Skin epidermis (tissue), 12 donors: ENCODE measurements at regions not wholly inside any gene's neighbourhood (a gene's known extent, or its start where the extent isn't known, plus 50 kb on each side); places are given as distances from the start of the nearest gene placed in this dataset.
A peak's percentile ranks its signal among the peaks of the same experiment; 100 is the strongest.
"Not testable (repeated sequence)": the region's sequence is repeated elsewhere in the genome, so short reads cannot be mapped to it uniquely, and the experiment has no call there.

Experiments
- H3K27ac ChIP-seq, 21 experiments: fragments of 200-600 bp; sonication (generic) in 11 of 21; one replicate each; pipeline ENCODE4 v1.5.0; 2020; ENCODE audit warnings: mild to moderate bottlenecking in 3 of 21, inconsistent platforms in 2 of 21, moderate library complexity in 2 of 21
- H3K4me3 ChIP-seq, 7 experiments: fragments of 200-600 bp; sonication (generic) in 2 of 7; one replicate each; pipeline ENCODE4 v1.5.0; 2020; ENCODE audit warnings: inconsistent platforms in 2 of 7, mild to moderate bottlenecking in 2 of 7, moderate library complexity in 1 of 7

DNA sequence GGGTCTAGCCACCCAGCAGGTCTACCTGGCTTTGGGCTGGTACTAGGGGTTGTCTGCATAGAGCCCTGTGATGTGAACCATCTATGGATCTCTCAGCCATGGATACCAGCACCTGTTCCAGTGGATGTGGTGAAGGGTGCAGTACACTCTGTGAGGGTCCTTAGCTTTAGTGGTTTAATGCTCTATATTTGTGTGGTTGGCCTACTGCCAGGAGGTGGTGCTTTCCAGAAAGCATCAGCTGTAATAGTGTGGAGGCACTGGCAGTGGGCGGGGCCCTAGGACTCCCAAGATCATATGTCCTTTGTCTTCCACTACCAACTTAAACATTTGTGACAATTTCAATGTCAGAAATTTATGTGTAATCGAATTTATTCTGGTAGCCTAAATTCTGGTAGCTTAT is 1065.1 kb downstream of the RPIA start:
- not testable (repeated sequence) for H3K27ac ChIP-seq, H3K4me3 ChIP-seq

DNA sequence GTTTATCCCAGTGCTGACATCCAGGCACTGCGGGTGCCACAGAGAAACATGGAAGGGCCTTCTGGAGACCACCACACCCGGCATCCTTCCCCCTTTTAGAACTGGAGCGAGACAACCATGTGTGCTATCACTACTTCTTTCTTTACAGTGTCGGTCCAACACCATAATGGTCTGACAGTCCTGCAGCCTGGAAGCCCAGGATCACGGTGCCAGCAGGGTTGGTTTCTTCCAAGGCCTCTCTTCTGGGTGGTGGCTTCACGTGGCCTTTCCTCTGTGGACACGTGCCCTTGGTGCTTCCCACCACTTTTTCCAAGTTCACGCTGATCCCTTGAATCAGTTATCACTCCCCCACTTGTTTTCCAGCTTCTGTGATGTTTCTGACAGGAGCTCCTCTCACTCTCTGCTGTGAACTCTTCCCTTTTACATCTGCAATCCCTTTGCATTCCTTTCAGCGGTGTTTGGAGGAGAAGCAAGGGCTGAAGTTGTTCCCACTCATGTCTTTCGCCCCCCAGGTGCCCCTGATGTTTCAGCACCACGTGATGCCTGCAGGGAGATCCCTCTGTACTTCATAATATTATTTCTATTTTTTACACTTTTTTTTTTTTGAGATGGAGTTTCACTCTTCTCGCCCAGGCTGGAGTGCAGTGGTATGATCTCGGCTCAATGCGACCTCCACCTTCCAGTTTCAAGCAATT is 1067.0 kb downstream of the RPIA start:
- not testable (repeated sequence) for H3K4me3 ChIP-seq, H3K27ac ChIP-seq

- H3K27ac ChIP-seq, H3K4me3 ChIP-seq: not testable (repeated sequence)
Measured at GRCh38 chr2:89760762-89761161, 1069.3 kb downstream of the RPIA start.

DNA sequence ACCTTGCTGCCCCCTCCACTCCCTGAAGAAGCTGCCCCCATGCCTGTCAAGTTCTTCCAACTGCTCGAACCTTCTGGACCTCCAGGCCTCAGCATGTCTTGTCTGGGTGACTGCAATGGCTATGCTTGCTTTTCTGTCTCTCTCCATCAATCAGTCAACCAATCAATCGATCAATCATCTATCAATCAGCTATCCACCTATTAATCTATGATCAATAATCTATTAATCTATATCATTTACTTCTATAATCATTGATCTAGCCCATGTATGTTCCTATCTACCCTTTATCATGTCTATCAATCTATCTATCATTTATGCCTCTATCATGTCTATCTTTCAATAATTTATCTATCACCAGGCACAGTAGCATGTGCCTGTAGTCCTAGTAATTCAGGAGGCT is 1069.7 kb downstream of the RPIA start:
- H3K27ac ChIP-seq, H3K4me3 ChIP-seq: not testable (repeated sequence)

- H3K4me3 ChIP-seq, H3K27ac ChIP-seq: not testable (repeated sequence)
Measured at GRCh38 chr2:89761863-89762262, 1070.4 kb downstream of the RPIA start.

DNA sequence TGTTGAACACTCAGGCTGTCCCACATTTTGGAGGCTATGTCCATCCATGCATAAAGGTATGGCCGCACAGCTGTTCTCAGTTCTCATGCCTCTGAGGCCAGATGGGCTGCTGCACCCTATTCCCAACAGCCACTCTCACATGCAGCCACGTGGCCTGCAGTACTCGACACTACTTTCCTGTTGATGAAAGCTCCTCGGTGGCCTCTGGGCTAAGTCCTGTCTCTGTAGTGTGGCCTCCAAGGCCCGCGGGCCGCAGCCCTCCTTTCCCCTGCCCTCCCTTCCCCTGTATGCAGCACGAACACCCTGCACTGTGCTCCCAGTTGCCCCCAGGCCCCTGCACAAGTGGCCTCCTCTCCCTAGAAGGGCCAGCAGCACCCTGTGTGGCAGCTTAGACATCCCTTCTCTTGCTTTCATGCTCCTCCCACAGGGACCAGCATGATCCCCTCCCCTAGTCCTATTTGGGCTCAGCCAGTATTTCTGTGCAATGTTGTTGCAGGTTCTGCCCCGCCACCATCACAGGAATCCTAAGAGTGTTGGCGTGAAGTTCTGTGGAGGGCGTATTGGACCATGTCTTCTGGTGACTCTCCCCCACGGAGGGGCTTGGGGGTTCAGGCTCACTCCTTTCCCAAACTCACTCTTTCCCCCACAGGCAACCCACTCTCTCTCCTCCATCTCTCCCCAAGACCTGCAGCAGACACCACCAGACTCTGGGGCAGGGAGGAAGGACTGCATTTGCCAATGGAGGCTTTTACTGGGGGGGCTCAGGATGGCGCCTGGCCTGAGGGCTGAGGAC is 1071.2 kb downstream of the RPIA start:
- not testable (repeated sequence) for H3K27ac ChIP-seq, H3K4me3 ChIP-seq

- no peak overlapping the region for H3K4me3 ChIP-seq
- no peak overlapping the region for H3K27ac ChIP-seq
Measured at GRCh38 chr2:89763254-89763580, 1071.7 kb downstream of the RPIA start.

- Histone ChIP-seq H3K27ac (no peak overlapping the region), H3K4me3 (no peak overlapping the region)
Measured at GRCh38 chr2:89763581-89764485, 1072.4 kb downstream of the RPIA start.

DNA sequence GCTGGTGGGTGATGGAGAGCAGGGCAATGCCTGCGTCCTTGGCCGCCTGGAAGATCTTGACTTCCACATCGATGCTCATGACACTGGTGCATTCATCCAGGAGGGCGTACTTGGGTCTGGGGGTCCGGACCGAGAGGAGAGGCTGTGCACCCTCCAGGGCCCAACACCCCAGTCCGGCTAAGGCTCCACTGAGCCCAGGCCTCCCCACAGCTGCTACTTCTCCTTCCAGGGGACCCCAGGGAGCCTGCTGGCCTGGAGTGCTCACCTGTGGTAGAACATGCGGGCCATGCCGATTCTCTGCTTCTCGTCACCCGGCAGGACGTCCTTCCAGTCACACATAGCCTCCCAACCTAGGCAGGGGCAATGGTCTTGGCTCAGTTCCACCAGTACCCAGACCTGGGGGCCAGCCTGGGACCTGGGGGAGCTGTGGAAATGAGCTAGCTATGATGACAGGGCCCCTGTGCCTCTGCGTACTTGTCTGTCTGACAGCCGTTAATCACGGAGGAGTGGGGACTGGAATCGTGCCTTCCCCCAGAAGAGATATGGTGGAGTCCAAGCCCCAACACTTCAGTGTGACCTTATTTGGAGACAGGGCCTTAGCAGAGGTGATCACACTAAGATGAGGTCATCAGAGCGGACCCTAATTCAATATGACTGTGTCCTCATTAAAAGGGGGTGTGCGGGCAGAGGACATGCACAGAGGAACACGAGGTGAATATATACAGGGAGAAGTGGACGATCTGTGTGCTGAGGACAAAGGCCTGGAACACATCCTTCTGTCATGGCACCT is 1073.3 kb downstream of the RPIA start:
- H3K4me3 ChIP-seq, H3K27ac ChIP-seq: not testable (repeated sequence)

GRCh38 chr2:89765361-89765718 is 1073.9 kb downstream of the RPIA start:
- not testable (repeated sequence) for H3K27ac ChIP-seq, H3K4me3 ChIP-seq

GRCh38 chr2:89766141-89766990 is 1074.9 kb downstream of the RPIA start:
- not testable (repeated sequence) for H3K27ac ChIP-seq, H3K4me3 ChIP-seq

GRCh38 chr2:89767058-89767457 is 1075.6 kb downstream of the RPIA start:
- H3K27ac ChIP-seq, H3K4me3 ChIP-seq: not testable (repeated sequence)

DNA sequence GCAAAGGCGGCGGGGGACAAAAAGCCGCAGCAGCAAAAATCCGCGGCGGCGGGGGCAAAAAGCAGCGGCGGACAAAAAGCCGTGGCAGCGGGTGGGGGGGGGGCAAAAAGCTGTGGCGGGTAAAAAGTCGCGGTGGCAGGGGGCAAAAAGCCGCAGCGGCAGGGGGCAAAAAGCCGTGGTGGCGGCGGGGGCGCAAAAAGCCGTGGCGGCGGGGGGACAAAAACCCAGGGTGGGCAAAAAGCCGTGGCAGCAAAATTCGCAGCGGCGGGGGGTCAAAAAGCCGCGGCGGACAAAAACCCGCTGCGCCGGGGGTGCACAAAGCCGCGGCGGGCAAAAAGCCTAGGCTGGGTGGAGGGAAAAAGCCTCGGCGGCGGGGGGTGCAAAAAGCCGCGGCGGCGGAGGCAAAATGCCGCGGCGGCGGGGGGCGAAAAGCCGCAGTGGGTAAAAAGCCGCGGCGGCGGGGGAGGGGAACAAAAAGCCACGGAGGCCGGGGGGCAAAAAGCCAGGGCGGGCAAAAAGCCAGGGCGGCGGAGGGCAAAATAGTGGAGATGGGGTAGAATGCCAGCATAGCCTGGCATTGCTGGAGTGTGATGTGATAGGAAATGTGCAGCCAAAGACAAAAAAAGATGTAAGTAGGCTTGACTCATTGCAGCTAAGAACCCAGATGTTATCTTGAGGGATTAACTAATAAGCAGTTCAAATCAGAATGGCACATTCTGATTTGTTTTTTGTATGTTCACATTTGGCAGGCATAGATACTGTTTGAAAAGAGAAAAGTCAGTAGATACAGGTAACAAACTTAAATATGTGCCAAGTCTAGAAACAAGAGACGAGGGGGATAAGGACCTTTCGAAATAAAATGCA is 1076.3 kb downstream of the RPIA start:
- H3K4me3 ChIP-seq = peak overlapping the region in 2 of 7 experiments; percentile 3 to 12
- H3K27ac ChIP-seq = no peak overlapping the region

DNA sequence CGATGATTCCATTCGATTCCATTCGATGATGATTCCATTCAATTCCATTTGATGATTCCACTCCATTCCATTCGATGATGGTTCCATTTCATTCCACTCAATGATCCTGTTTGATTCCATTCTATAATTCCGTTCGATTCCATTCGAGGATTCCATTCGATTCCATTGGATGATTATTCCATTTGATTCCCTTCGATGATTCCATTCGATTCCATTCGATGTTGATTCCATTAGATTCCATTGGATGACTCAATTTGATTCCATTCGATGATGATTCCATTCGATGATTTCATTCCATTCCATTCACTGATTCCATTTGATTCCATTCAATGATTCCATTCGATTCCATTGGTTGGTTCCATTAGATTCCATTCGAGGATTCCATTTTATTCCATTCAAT is 1084.4 kb downstream of the RPIA start:
- H3K4me3 ChIP-seq = no peak overlapping the region

GRCh38 chr2:89780318-89780717 is 1088.8 kb downstream of the RPIA start:
- Histone ChIP-seq H3K27ac (no peak overlapping the region), H3K4me3 (no peak overlapping the region)

More for the DNA sequence above, 1084.4 kb downstream of the RPIA start:
- H3K27ac ChIP-seq = no peak overlapping the region

DNA sequence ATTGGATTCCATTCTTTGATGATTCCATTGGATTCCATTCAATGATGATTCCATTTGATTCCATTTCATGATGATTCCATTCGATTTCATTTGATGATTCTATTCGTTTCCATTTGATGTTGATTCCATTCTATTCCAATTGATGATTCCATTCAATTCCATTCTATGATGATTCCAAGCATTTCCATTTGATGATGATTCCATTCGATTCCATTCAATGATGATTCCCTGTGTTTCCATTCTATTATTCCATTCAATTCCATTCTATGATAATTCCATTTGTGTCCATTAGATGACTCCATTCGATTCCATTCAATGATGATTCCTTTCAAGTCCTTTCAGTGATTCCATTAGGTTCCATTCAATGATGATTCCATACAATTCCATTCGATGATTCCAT is 1090.5 kb downstream of the RPIA start:
- Histone ChIP-seq H3K27ac (no peak overlapping the region), H3K4me3 (no peak overlapping the region)

DNA sequence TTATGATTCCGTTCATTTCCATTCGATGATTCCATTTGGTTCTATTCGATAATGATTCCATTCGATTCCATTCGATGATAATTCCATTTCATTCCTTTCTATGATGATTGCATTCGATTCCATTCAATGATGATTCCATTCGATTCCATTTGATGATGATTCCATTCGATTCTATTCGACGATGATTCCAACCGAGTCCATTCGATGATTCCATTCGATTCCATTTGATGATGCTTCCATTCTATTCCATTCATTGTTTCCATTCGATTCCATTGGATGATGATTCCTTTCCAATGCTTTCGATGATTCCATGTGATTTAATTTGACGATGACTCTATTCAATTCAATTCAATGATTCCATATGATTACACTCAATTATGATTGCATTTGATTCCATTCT is 1093.5 kb downstream of the RPIA start:
- Histone ChIP-seq H3K27ac (no peak overlapping the region), H3K4me3 (no peak overlapping the region)

DNA sequence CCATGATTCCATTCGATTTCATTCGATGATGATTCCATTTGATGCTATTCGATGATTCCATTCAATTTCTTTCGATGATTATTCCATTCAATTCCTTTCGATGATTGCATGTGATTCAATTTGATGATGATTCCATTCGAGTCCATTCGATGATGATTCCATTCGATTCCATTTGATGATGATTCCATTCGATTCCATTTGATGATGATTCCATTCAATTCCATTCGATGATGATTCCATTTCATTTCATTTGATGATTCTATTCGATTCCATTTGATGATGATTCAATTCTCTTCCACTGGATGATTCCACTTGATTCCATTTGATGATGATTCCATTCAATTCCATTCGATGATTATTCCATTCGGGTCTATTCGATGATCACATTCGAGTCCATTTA is 1094.1 kb downstream of the RPIA start:
- H3K4me3 ChIP-seq, H3K27ac ChIP-seq: not testable (repeated sequence)
